ENCODE measurements at regions not wholly inside any gene's neighbourhood (a gene's known extent, or its start where the extent isn't known, plus 50 kb on each side); places are given as distances from the start of the nearest gene placed in this dataset.

DNA sequence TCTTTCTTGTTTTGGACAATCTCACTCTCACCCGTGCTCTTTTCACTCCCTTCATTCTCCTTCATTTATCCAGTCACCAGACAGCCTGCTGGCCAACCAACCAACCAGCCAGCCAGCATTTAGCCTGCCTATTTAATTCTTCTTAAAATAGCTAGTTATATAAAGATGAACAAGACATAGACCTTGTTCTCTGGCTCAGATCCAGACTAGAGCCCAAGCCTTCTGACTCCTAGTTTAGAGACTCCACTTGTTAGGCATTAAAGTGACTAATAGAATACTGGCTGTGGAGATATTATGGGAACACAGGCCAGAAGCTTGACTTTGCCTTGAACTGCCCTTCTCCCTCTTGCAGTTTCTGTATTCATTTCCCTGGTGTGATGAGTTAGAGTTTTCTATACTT, 215.3 kb upstream of the THRB start:
- no peak overlapping the region for H3K27ac ChIP-seq (ENCODE audit: insufficient read depth, low read depth, low read length)
- no peaks in the 10 kb centered on the region for H3K4me1 ChIP-seq (ENCODE audit: control insufficient read depth, extremely low read depth, insufficient read depth, low read length)
- H2AFZ ChIP-seq (ENCODE audit: low read depth, low read length): no peak overlapping the region
- FAIRE-seq (no peak), DNase-seq (ENCODE audit: low read depth, low spot score) (no peak)
- no peaks in the 10 kb centered on the region for H3K9me3 ChIP-seq (replicated peaks; ENCODE audit: control insufficient read depth, insufficient read depth, low read length)
- intact Hi-C loops (cut with micrococcal nuclease) (no loop called here), dilution Hi-C loops (cut with MboI; ENCODE audit: extremely low pct_ligation_motif_present, low sequenced_read_pairs) (no loop called here)
- no peaks in the 10 kb centered on the region for H3K27me3 ChIP-seq (ENCODE audit: control insufficient read depth in 2 of 2, insufficient read depth in 2 of 2, low read length in 2 of 2)
- ChIA-PET CTCF (no interaction called here), POLR2A (no interaction called here)
- no peaks in the 10 kb centered on the region for H3K9me1 ChIP-seq (replicated peaks; ENCODE audit: control insufficient read depth, extremely low read depth, insufficient read depth, low read length)
- H4K20me1 ChIP-seq (replicated peaks; ENCODE audit: control insufficient read depth, extremely low read depth, insufficient read depth, low read length): no peaks in the 10 kb centered on the region
- H3K4me2 ChIP-seq (ENCODE audit: insufficient read depth, low read length): no peak overlapping the region
- no peaks in the 10 kb centered on the region for H3K36me3 ChIP-seq (ENCODE audit: control insufficient read depth in 2 of 2, extremely low read depth in 1 of 2, insufficient read depth in 2 of 2, low read length in 2 of 2)
- TF ChIP-seq, protein P1, sequence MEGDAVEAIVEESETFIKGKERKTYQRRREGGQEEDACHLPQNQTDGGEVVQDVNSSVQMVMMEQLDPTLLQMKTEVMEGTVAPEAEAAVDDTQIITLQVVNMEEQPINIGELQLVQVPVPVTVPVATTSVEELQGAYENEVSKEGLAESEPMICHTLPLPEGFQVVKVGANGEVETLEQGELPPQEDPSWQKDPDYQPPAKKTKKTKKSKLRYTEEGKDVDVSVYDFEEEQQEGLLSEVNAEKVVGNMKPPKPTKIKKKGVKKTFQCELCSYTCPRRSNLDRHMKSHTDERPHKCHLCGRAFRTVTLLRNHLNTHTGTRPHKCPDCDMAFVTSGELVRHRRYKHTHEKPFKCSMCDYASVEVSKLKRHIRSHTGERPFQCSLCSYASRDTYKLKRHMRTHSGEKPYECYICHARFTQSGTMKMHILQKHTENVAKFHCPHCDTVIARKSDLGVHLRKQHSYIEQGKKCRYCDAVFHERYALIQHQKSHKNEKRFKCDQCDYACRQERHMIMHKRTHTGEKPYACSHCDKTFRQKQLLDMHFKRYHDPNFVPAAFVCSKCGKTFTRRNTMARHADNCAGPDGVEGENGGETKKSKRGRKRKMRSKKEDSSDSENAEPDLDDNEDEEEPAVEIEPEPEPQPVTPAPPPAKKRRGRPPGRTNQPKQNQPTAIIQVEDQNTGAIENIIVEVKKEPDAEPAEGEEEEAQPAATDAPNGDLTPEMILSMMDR (IDR thresholded peaks at IDR 0.05; ENCODE audit: extremely low read depth in 1 of 2, insufficient read depth in 1 of 2, low read depth in 1 of 2, low read length in 2 of 2): no peak
- no peak for TF ChIP-seq POLR2A (IDR thresholded peaks at IDR 0.05; ENCODE audit: low read depth, low read length)
- TF ChIP-seq GATA2 (IDR thresholded peaks at IDR 0.05; ENCODE audit: insufficient read depth, insufficient read length, low read depth, low read length): no peak
- TF ChIP-seq EZH2 (IDR thresholded peaks at IDR 0.05; ENCODE audit: borderline replicate concordance, low read depth, low read length, severe bottlenecking): no peak
- TF ChIP-seq, protein P2, sequence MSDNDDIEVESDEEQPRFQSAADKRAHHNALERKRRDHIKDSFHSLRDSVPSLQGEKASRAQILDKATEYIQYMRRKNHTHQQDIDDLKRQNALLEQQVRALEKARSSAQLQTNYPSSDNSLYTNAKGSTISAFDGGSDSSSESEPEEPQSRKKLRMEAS (IDR thresholded peaks at IDR 0.05; ENCODE audit: insufficient read depth, insufficient read length): no peak
- no peak for TF ChIP-seq POLR2AphosphoS5 (IDR thresholded peaks at IDR 0.05; ENCODE audit: insufficient read depth, low read depth, low read length)
- TF ChIP-seq MYC (IDR thresholded peaks at IDR 0.05; ENCODE audit: low read depth, low read length): no peak
- no peak for TF ChIP-seq FOS (IDR thresholded peaks at IDR 0.05; ENCODE audit: borderline replicate concordance, insufficient read depth, low read length)
- no peak for TF ChIP-seq JUN (IDR thresholded peaks at IDR 0.05; ENCODE audit: borderline replicate concordance, insufficient read depth, insufficient read length, low read depth)
- H3K4me3 ChIP-seq (replicated peaks in 1 of 3; ENCODE audit: insufficient read depth in 1 of 3, low read depth in 1 of 3, low read length in 3 of 3): no peak overlapping the region
- H3K79me2 ChIP-seq (ENCODE audit: control insufficient read depth, insufficient read depth, low read length): no peaks in the 10 kb centered on the region
- BruUV-seq (replicated peaks): no TSS peak
- H3K9ac ChIP-seq (replicated peaks; ENCODE audit: extremely low read depth, insufficient read depth, low read length): no peak overlapping the region

Data from endothelial cell of umbilical vein (primary cell).